OCI-LY7 (cell line): ENCODE measurements at regions not wholly inside any gene's neighbourhood (a gene's known extent, or its start where the extent isn't known, plus 50 kb on each side); places are given as distances from the start of the nearest gene placed in this dataset.

Source experiments
- BruUV-seq: library from RNA; stranded (reverse); fragments of 400-500 nt; replicated peaks from 2 replicates; lab custom pipeline; 2021; lab: Mats Ljungman, UMichigan
- CTCF ChIA-PET: fragments of 300-600 bp; sonication (Branson Sonifier 250); formaldehyde crosslinking; loops from one replicate; lab custom pipeline; 2022; ENCODE audit warnings: antibody characterized with exemption; ENCODE audit not compliant: unreplicated experiment; lab: Charles Lee
- POLR2A ChIA-PET: fragments of 300-600 bp; sonication (Branson Sonifier 250); formaldehyde crosslinking; loops from one replicate; lab custom pipeline; 2022; ENCODE audit warnings: antibody characterized with exemption; lab: Charles Lee
- DNase-seq: peaks from one replicate; pipeline ENCODE4 v3.0.0-alpha.2; 2015; ENCODE audit warnings: low spot score
- H2AFZ ChIP-seq: fragments of 200-600 bp; sonication (generic), shearing (Covaris generic); 2 replicates; pipeline ENCODE4 v1.6.1; 2014; ENCODE audit warnings: mild to moderate bottlenecking, antibody characterized with exemption, low read length, moderate library complexity
- H3K27ac ChIP-seq: fragments of 200-600 bp; sonication (generic); 2 replicates; pipeline ENCODE4 v1.5.1; 2014; ENCODE audit warnings: mixed run types, low read depth, mild to moderate bottlenecking, moderate library complexity, low read length, inconsistent platforms; ENCODE audit not compliant: poor library complexity, severe bottlenecking
- H3K36me3 ChIP-seq: fragments of 200-600 bp; sonication (generic); 2 replicates; pipeline ENCODE4 v1.6.1; 2014; ENCODE audit warnings: mild to moderate bottlenecking, antibody characterized with exemption, low read length, moderate library complexity, mixed read lengths; ENCODE audit not compliant: insufficient read depth
- H3K4me1 ChIP-seq: fragments of 200-600 bp; sonication (generic); 2 replicates; pipeline ENCODE4 v1.5.1; 2014; ENCODE audit warnings: mild to moderate bottlenecking, low read length; ENCODE audit not compliant: insufficient read depth, poor library complexity, severe bottlenecking
- H3K4me2 ChIP-seq: fragments of 200-600 bp; sonication (generic); 2 replicates; pipeline ENCODE4 v1.6.1; 2014; ENCODE audit warnings: mild to moderate bottlenecking, low read length
- H3K4me3 ChIP-seq: fragments of 200-600 bp; sonication (generic); 2 replicates; pipeline ENCODE4 v1.5.1; 2014; ENCODE audit warnings: mild to moderate bottlenecking, low read depth, low read length; ENCODE audit not compliant: poor library complexity, severe bottlenecking
- H3K79me2 ChIP-seq: fragments of 200-600 bp; sonication (generic); 2 replicates; pipeline ENCODE4 v1.6.1; 2016; ENCODE audit warnings: low read depth, mild to moderate bottlenecking, low read length, moderate library complexity, mixed read lengths; ENCODE audit not compliant: insufficient read depth
- H3K9me2 ChIP-seq: fragments of 200-600 bp; sonication (generic); 2 replicates; pipeline ENCODE4 v1.6.1; 2016; ENCODE audit warnings: mild to moderate bottlenecking, low read length, mixed read lengths; ENCODE audit not compliant: insufficient read depth
- H3K9me3 ChIP-seq: fragments of 200-600 bp; sonication (generic); 2 replicates; pipeline ENCODE4 v1.6.1; 2014; ENCODE audit warnings: mild to moderate bottlenecking, mixed run types, low read length, mixed read lengths
- H4K20me1 ChIP-seq: fragments of 200-600 bp; sonication (generic); 2 replicates; pipeline ENCODE4 v1.6.1; 2014; ENCODE audit warnings: mild to moderate bottlenecking, antibody characterized with exemption, low read length, moderate library complexity, mixed read lengths; ENCODE audit not compliant: insufficient read depth
- EZH2phosphoT487 ChIP-seq: fragments of 200-600 bp; sonication (generic); IDR thresholded peaks from 2 replicates; pipeline ENCODE4 v1.6.1; 2018; ENCODE audit warnings: low read depth, borderline replicate concordance, mild to moderate bottlenecking, mixed run types, antibody characterized with exemption, low read length, moderate library complexity, mixed read lengths
- intact Hi-C: fragments of 100-400 bp; cut with micrococcal nuclease; formaldehyde crosslinking; loops from one replicate; pipeline ENCODE4 v1.10.0; 2022; ENCODE audit not compliant: unreplicated experiment
- TF ChIP-seq, protein P1 (sequence below): fragments of 200-600 bp; sonication (generic); conservative IDR thresholded peaks from 2 replicates; pipeline ENCODE4 v1.5.1; 2014; ENCODE audit warnings: mild to moderate bottlenecking, antibody characterized with exemption, low read length, moderate library complexity, mixed read lengths

DNA sequence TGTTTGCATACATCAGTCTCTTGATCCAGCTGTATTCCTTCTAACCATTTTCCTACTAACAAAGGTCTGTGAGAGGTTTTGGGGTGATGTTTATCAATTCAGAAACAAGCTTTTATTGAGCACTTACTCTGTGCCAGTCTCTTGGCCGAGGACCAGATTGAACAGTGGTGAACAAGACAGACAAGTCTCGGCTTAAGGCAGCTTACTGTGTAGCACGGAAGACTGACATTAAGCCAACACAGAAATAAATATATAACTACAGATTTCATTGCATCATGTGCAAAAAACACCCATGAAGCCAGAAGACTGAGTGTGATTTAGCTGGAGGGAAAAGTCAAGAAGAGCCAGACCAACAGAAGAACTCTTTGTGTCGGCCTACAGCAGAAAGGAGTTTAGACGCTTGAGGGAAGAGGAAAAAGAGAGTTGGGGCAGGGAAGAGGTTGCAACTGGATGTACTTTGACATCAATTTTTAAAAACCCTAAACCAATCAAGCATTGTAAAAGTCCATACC, 549.6 kb upstream of the CITED2 start:
- DNase-seq: no peak
- H3K4me1 ChIP-seq: no peaks in the 10 kb centered on the region
- BruUV-seq: no TSS peak
- intact Hi-C loops: no loop called here
- no peaks in the 10 kb centered on the region for H3K9me3 ChIP-seq
- H3K9me2 ChIP-seq: no peaks in the 10 kb centered on the region; the same call in 1 of the 2 replicates
- H3K79me2 ChIP-seq: no peaks in the 10 kb centered on the region
- CTCF ChIA-PET: no interaction called here
- POLR2A ChIA-PET: interaction anchor here (0.6 kb wide), 1 partner anchor 1117 kb away, joined by 3 read pairs; no protein-coding TSS in a partner anchor
- no peak overlapping the region for H3K4me3 ChIP-seq
- no peak overlapping the region for H3K27ac ChIP-seq
- TF ChIP-seq EZH2phosphoT487: no peak
- TF ChIP-seq, protein P1, sequence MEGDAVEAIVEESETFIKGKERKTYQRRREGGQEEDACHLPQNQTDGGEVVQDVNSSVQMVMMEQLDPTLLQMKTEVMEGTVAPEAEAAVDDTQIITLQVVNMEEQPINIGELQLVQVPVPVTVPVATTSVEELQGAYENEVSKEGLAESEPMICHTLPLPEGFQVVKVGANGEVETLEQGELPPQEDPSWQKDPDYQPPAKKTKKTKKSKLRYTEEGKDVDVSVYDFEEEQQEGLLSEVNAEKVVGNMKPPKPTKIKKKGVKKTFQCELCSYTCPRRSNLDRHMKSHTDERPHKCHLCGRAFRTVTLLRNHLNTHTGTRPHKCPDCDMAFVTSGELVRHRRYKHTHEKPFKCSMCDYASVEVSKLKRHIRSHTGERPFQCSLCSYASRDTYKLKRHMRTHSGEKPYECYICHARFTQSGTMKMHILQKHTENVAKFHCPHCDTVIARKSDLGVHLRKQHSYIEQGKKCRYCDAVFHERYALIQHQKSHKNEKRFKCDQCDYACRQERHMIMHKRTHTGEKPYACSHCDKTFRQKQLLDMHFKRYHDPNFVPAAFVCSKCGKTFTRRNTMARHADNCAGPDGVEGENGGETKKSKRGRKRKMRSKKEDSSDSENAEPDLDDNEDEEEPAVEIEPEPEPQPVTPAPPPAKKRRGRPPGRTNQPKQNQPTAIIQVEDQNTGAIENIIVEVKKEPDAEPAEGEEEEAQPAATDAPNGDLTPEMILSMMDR: no peak
- H4K20me1 ChIP-seq: no peaks in the 10 kb centered on the region
- no peak overlapping the region for H2AFZ ChIP-seq
- no peaks in the 10 kb centered on the region for H3K36me3 ChIP-seq
- no peak overlapping the region for H3K4me2 ChIP-seq

DNA sequence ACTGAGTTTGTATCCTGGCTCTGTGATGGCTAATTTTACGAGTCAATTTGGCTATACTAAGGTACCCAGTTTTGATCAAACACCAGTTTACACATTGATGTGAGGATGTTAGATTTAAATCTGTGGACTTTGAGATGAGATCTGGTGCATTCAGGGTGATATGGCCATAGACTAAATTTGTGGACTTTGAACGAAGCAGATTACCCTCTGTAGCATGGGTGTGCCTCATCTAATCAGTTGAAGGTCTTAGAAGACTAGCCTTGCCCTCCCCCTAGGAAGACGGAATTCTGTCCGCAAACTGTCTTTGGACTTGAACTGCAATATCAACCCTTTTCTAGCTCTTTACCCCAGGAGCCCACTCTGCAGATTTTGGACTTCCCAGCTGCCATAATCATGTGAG, 547.8 kb upstream of the CITED2 start:
- Histone ChIP-seq H3K4me1 (no peaks in the 10 kb centered on the region), H4K20me1 (no peaks in the 10 kb centered on the region), H3K9me2 (no peaks in the 10 kb centered on the region; the same call in 1 of the 2 replicates), H3K79me2 (no peaks in the 10 kb centered on the region), H3K4me2 (no peak overlapping the region), H2AFZ (no peak overlapping the region), H3K36me3 (no peaks in the 10 kb centered on the region), H3K27ac (no peak overlapping the region), H3K4me3 (no peak overlapping the region), H3K9me3 (no peaks in the 10 kb centered on the region)
- ChIA-PET POLR2A (interaction anchor here (0.8 kb wide), 1 partner anchor 155 kb away, joined by 3 read pairs; no protein-coding TSS in a partner anchor), CTCF (interaction anchor here (0.6 kb wide), 1 partner anchor 577 kb away, joined by 3 read pairs; no protein-coding TSS in a partner anchor)
- DNase-seq: no peak
- intact Hi-C loops: no loop called here
- BruUV-seq: no TSS peak
- TF ChIP-seq, protein P1: no peak
- TF ChIP-seq EZH2phosphoT487: no peak

DNA sequence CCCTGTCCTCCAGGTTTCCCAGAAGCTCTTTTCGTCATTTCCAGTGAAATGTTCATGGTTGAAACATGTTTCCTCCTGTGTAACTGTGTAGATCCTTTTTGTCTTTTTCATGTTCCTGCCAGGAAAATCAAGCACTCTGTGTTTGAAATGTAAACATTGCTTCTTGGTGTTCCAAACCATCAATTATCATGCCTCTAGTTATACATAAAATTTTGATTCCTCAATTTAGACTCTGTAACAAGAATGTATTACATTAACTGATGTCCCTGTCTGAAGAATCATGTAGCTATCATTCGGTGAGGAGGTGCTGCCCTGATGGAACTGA, 546.3 kb upstream of the CITED2 start:
- intact Hi-C loops: no loop called here
- Histone ChIP-seq H3K4me1 (no peaks in the 10 kb centered on the region), H3K4me3 (no peak overlapping the region), H3K27ac (no peak overlapping the region), H3K36me3 (no peaks in the 10 kb centered on the region), H3K79me2 (no peaks in the 10 kb centered on the region), H4K20me1 (no peaks in the 10 kb centered on the region), H2AFZ (no peak overlapping the region), H3K9me3 (no peaks in the 10 kb centered on the region), H3K9me2 (no peaks in the 10 kb centered on the region; the same call in 1 of the 2 replicates), H3K4me2 (no peak overlapping the region)
- ChIA-PET POLR2A (interaction anchor here (0.8 kb wide), 1 partner anchor 9 kb away, joined by 3 read pairs; no protein-coding TSS in a partner anchor), CTCF (no interaction called here)
- no TSS peak for BruUV-seq
- no peak for TF ChIP-seq EZH2phosphoT487
- TF ChIP-seq, protein P1: no peak
- no peak for DNase-seq
